Stomach (tissue), 4 donors: ENCODE measurements at regions not wholly inside any gene's neighbourhood (a gene's known extent, or its start where the extent isn't known, plus 50 kb on each side); places are given as distances from the start of the nearest gene placed in this dataset.

Experiments used
- CTCF ChIP-seq, 7 experiments: fragments of 450-650 bp in 4 of 7; fragments of 200-600 bp in 3 of 7; sonication (generic) in 3 of 7; IDR thresholded peaks; one replicate each; pipeline ENCODE4 v1.5.1; 2016 to 2019; ENCODE audit warnings: antibody characterized with exemption in 7 of 7, control low read depth in 2 of 7, mild to moderate bottlenecking in 1 of 7
- POLR2A ChIP-seq, 4 donors: fragments of 450-650 bp; IDR thresholded peaks; one replicate each; pipeline ENCODE4 v1.6.1; 2016; ENCODE audit warnings: antibody characterized with exemption in 4 of 4, control low read depth in 2 of 4, mild to moderate bottlenecking in 1 of 4, moderate library complexity in 1 of 4
- POLR2AphosphoS5 ChIP-seq, 3 donors: sonication (generic); formaldehyde crosslinking; IDR thresholded peaks; one replicate each; pipeline ENCODE4 v1.6.1; 2016; ENCODE audit warnings: antibody characterized with exemption in 3 of 3

DNA sequence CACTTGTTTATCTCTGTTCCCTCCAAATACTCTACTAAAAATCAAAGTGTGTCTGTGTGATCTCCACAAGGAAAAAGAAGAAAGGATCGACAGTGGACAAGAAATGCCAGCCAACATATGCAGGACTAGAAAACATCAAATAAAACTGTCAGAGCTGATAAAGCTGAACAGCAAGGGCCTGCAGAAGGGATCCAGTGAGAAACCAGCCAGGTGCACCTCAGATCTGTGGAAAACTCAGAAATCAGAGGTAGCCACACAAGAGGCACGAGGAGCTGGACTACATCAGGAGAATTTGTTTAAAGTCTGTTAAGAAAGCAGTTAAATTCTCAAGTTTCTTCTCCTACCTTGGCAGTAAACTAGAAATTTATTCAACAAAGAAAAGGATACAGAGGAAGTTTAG, 135.2 kb downstream of the SUCLG1 start:
- TF ChIP-seq POLR2A (IDR thresholded peaks at IDR 0.05) (no peak), CTCF (IDR thresholded peaks at IDR 0.05) (no peak), POLR2AphosphoS5 (IDR thresholded peaks at IDR 0.05) (no peak)
